ENCODE measurements at regions not wholly inside any gene's neighbourhood (a gene's known extent, or its start where the extent isn't known, plus 50 kb on each side); places are given as distances from the start of the nearest gene placed in this dataset.

DNA sequence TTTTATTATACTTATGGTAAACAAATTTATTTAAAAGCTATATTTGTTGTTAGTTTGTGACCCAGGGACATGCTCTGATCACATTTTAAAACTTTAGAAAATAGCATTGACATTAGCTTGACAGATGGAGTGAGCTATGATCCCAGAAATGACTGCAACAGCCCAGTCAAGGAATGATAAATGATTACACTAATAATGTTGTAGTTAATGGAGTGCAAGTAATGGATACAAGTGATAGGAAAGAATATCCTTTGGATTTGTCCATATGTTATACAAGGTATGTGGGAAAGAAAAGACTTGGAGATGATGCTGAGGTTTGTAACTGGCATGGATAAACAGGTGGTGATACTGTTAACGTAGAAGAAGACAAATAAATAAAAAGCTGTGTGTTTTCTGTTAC is 1908.7 kb downstream of the MRPL39 start:
- Mint-ChIP-seq H3K36me3 (no peaks in the 10 kb centered on the region), H3K4me3 (no peak overlapping the region), H3K9me3 (peaks cover 52% of the 10 kb centered on the region), H3K4me1 (no peaks in the 10 kb centered on the region), H3K27ac (no peak overlapping the region), H3K27me3 (ENCODE audit: low read depth) (no peaks in the 10 kb centered on the region)
- DNase-seq (ENCODE audit: low spot score in 2 of 2, unreplicated experiment in 2 of 2) = no peak
- TF ChIP-seq, protein P1, sequence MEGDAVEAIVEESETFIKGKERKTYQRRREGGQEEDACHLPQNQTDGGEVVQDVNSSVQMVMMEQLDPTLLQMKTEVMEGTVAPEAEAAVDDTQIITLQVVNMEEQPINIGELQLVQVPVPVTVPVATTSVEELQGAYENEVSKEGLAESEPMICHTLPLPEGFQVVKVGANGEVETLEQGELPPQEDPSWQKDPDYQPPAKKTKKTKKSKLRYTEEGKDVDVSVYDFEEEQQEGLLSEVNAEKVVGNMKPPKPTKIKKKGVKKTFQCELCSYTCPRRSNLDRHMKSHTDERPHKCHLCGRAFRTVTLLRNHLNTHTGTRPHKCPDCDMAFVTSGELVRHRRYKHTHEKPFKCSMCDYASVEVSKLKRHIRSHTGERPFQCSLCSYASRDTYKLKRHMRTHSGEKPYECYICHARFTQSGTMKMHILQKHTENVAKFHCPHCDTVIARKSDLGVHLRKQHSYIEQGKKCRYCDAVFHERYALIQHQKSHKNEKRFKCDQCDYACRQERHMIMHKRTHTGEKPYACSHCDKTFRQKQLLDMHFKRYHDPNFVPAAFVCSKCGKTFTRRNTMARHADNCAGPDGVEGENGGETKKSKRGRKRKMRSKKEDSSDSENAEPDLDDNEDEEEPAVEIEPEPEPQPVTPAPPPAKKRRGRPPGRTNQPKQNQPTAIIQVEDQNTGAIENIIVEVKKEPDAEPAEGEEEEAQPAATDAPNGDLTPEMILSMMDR (IDR thresholded peaks at IDR 0.05; ENCODE audit: unreplicated experiment) = no peak

DNA sequence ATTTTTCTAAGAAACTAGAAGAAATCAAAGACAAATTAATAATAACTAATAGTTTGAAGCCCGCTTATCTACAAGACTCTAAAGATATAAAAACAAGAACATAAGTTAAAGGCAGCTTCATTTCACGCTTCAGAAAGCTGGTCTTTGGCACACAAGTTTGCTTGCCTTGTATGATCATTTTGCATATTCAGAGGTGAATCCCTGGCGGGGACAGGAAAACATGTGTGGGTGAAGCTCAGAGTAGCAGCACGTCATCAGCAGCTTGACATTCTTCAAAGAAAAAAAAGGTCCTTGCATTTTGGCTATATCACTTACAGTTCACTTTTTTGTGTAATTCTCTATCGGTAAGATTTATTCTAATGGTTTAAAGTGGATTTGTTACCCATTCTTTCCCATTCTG is 1911.8 kb downstream of the MRPL39 start:
- no peak overlapping the region for H3K4me3 Mint-ChIP-seq
- H3K36me3 Mint-ChIP-seq = no peaks in the 10 kb centered on the region
- no peak overlapping the region for H3K27ac Mint-ChIP-seq
- peaks cover 38% of the 10 kb centered on the region for H3K9me3 Mint-ChIP-seq
- TF ChIP-seq, protein P1 (IDR thresholded peaks at IDR 0.05; ENCODE audit: unreplicated experiment) = no peak
- no peaks in the 10 kb centered on the region for H3K27me3 Mint-ChIP-seq (ENCODE audit: low read depth)
- no peak for DNase-seq (ENCODE audit: low spot score in 2 of 2, unreplicated experiment in 2 of 2)
- no peaks in the 10 kb centered on the region for H3K4me1 Mint-ChIP-seq

DNA sequence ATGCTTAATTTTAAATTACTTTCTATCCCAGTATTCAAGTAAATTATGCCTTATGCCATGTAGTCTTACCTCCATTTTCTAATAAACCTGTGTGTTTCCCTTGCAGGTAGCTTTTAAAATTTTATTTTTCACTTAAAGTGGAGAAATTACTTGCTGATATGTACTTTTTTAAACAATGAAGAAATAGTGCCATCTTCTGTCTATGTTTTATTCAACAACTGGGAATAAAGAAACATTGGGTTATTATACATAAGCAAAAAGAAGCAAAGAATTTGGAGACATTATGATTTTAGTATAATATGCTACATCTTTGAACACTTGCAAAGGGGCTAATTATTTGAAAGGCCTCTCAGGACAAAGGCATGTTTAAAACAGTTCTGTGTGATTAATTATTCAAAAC is 1912.9 kb downstream of the MRPL39 start:
- H3K4me3 Mint-ChIP-seq = no peak overlapping the region
- no peak overlapping the region for H3K27ac Mint-ChIP-seq
- peaks cover 31% of the 10 kb centered on the region for H3K9me3 Mint-ChIP-seq
- TF ChIP-seq, protein P1 (IDR thresholded peaks at IDR 0.05; ENCODE audit: unreplicated experiment) = no peak
- H3K36me3 Mint-ChIP-seq = no peaks in the 10 kb centered on the region
- H3K27me3 Mint-ChIP-seq (ENCODE audit: low read depth) = no peaks in the 10 kb centered on the region
- H3K4me1 Mint-ChIP-seq = peaks cover 2% of the 10 kb centered on the region
- DNase-seq (ENCODE audit: low spot score in 2 of 2, unreplicated experiment in 2 of 2) = no peak

DNA sequence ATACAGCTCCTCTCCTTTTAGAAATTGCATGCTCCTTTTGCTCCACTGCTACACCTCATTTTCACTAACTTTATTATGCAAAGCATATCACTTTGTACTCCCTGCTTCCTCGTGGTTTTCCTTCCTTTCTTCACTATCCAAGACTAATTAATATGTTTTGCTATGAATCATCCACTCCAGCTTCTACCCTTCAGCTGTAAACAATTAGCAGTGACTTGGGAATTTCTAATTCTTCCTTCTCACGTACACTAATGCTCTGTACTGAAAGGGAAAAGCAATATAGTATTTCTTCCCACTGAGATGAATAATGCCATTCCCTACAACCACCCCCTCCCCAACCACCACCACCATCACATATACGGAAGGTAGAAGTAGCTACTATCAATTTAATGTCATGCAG is 1917.0 kb downstream of the MRPL39 start:
- Mint-ChIP-seq H3K4me1 (peaks cover 9% of the 10 kb centered on the region), H3K9me3 (peaks cover 26% of the 10 kb centered on the region), H3K27me3 (ENCODE audit: low read depth) (no peaks in the 10 kb centered on the region), H3K27ac (no peak overlapping the region), H3K4me3 (no peak overlapping the region), H3K36me3 (no peaks in the 10 kb centered on the region)
- TF ChIP-seq, protein P1 (IDR thresholded peaks at IDR 0.05; ENCODE audit: unreplicated experiment) = no peak
- DNase-seq (ENCODE audit: low spot score in 2 of 2, unreplicated experiment in 2 of 2) = no peak

DNA sequence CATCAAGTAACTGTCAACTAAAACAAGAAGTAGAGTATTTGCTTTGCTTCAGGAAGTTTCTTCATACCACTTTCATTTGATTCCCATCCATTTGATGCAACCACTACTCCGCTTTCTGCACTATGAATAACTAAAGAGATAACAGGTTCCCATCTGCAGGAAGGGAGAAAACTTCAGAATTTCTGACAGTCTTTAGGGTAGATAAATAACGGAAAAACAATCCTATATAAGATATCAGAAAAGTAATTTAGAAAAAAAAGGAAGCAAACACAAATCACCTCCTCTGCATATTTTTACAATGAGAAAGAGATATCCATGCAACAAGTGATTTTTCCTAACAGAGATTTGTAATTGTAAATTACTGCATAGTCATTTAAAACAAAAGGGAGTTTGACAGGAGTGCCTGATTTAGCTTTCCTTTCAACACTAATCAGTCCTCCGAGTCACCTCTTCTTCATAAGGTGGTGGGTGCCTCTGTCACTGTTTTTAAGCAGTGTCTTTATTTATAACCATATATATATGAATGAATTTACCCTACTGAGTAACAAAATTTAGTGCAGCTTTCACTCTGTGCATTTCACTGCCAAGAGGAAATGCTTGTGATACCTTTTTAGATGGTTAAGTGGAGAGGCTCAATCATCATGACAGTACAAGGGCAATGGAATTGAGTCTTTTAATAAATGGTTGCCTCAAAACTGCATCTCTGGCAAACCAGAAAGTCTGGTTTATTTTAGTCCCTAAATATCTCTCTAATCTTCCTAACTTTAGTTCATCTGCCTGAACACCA is 1920.4 kb downstream of the MRPL39 start:
- TF ChIP-seq, protein P1 (IDR thresholded peaks at IDR 0.05; ENCODE audit: unreplicated experiment) = no peak
- no peak overlapping the region for H3K4me3 Mint-ChIP-seq
- peaks cover 9% of the 10 kb centered on the region for H3K4me1 Mint-ChIP-seq
- no peak for DNase-seq (ENCODE audit: low spot score in 2 of 2, unreplicated experiment in 2 of 2)
- H3K36me3 Mint-ChIP-seq = no peaks in the 10 kb centered on the region
- H3K27ac Mint-ChIP-seq = no peak overlapping the region
- H3K27me3 Mint-ChIP-seq (ENCODE audit: low read depth) = no peaks in the 10 kb centered on the region
- H3K9me3 Mint-ChIP-seq = peaks cover 28% of the 10 kb centered on the region

Measured in mesothelial cell of epicardium (in vitro differentiated cells).